Activated naive CD4-positive, alpha-beta T cell treated with anti-CD3 and anti-CD28 coated beads, Interleukin-2, amount 50 U/mL, for 72 hours (primary cell): ENCODE measurements at regions not wholly inside any gene's neighbourhood (a gene's known extent, or its start where the extent isn't known, plus 50 kb on each side); places are given as distances from the start of the nearest gene placed in this dataset.

Experiments
- ATAC-seq, 2 donors: fragments of 150-1000 bp; cut with Tn5 transposase; 2 replicates each; pipeline ENCODE4 v1.10.0; 2021; ENCODE audit warnings: mild to moderate bottlenecking in 2 of 2, moderate library complexity in 2 of 2
- DNase-seq, 2 donors: peaks; one replicate each; pipeline ENCODE4 v3.0.0; 2021 to 2022; ENCODE audit warnings: low spot score in 2 of 2
- H3K27ac Mint-ChIP-seq, 2 donors: one replicate each; pipeline ENCODE4 v1.8.0; 2022; ENCODE audit warnings: mild to moderate bottlenecking in 2 of 2, mixed read lengths in 2 of 2
- H3K36me3 Mint-ChIP-seq, 2 donors: one replicate each; pipeline ENCODE4 v1.8.0; 2022; ENCODE audit warnings: mixed read lengths in 2 of 2
- H3K9me3 Mint-ChIP-seq, 2 donors: one replicate each; pipeline ENCODE4 v1.8.0; 2022; ENCODE audit warnings: mixed read lengths in 2 of 2

DNA sequence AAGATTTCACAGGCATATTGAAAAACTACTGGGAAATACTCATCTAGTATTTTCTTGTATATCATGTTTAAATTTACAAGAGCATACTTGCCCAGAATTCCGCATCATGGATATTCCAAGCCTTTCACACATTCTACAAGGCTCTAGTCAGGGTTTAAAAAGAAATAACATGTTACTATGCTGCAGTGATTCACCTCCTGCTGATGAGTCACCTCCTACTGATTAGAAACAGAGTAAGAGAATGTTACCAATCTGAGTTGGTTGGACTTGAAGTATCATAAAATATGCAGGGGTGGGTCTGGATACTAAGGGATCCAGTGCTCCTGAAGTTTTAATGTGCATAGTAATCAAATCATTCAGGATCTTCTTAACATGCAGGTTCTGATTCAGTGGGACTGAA lies 192.0 kb upstream of the ANK2 start:
- no peak overlapping the region for H3K27ac Mint-ChIP-seq
- no peaks in the 10 kb centered on the region for H3K9me3 Mint-ChIP-seq
- H3K36me3 Mint-ChIP-seq, result no peaks in the 10 kb centered on the region
- ATAC-seq (peak in 1 of 2 donors; percentile 44), DNase-seq (no peak)

DNA sequence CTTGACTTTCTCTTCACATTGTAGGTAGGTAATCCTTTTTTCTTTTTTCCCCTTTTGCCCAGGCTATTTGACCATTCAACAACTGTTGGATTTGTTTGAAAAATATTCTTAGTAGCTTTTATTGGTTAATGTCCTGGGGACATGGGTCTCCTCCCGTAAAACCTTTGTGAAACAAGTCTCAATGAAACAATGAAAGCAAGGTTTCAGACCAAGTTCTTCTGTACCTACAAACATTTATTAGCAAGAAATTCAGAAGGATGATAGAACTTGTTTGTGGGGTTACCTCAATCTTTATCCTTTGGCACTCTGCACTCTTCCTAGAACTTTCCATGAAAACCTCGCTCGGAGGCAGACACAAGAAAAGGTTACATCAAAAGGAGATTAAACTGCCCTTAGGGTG lies 190.7 kb upstream of the ANK2 start:
- ATAC-seq, result no peak
- H3K36me3 Mint-ChIP-seq, result no peaks in the 10 kb centered on the region
- no peak for DNase-seq
- no peaks in the 10 kb centered on the region for H3K9me3 Mint-ChIP-seq
- H3K27ac Mint-ChIP-seq, result no peak overlapping the region

DNA sequence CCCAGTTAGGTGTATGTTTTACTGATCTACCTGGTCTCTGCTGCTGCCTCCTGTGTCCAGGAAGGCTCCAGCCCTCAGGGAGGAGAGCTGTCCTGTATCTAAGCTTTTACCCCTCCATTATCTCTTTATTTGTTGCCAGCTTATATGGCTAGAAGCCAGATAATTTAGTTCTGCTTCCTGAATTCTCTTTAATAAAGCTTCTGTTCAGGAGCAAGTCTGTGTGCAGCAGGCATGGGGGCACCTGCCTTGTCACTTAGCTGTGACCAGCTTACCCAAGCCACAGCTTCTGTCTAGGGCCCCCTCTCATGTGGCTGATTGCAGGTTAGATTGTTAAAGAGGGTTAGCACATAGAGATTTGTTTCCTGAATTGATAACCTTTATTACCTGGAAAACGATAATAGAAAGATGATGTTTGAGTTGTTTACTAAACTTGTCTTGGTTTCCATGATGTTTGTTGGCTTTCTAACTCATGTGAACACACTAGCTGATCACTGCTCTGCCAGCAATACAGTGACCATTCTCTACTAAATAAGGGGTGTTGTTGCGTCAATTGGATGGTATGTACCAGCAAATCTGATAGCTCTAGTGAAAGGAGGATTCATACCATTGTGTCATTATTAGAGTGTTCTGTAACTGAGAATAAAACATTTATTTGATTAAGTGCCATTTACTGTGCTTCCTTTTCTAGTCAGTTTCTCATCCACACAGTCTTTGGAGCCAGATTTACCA lies 189.8 kb upstream of the ANK2 start:
- DNase-seq (no peak), ATAC-seq (no peak)
- Mint-ChIP-seq H3K27ac (no peak overlapping the region), H3K36me3 (no peaks in the 10 kb centered on the region), H3K9me3 (no peaks in the 10 kb centered on the region)

DNA sequence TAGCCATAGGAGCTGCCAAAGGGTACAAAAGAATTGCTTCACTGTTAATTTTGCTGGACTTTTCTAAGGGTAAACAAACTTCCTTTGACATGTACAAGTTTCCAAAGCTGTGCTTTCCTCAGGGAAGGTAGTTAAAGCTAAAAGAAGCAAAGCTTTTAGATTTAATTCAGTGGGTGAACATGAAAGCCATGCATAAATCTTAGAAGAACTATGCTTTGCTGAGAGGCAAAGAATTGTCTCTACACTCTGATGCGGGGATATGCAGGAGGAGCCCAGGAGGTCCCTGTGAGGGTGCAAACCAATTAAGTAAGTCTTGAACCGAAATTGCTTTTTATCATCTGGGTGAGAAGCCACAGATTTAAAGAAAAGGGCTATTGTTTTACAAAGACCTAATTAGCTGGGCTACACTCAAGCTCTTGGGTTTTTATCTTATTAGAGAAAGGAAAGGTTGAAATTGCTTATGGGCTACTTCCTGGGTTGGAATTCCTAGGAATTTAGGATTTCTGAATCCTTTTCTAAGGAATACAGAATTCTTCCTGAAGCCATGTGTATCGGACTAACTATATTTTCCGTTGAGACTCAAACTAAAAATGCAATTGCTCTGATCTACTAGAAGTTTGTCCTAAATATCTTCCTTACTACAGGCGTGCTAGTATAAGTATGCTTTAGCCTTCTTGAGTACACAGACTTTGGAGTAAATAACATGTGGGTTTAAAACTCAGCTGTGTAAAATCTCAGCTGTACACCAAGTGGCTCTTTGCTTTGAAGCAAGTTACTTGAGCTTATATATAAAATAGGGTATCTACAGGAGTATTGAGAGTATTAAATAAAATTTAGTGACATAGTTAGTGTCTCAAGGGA lies 188.4 kb upstream of the ANK2 start:
- Mint-ChIP-seq H3K9me3 (no peaks in the 10 kb centered on the region), H3K36me3 (no peaks in the 10 kb centered on the region), H3K27ac (no peak overlapping the region)
- DNase-seq (no peak), ATAC-seq (no peak)

DNA sequence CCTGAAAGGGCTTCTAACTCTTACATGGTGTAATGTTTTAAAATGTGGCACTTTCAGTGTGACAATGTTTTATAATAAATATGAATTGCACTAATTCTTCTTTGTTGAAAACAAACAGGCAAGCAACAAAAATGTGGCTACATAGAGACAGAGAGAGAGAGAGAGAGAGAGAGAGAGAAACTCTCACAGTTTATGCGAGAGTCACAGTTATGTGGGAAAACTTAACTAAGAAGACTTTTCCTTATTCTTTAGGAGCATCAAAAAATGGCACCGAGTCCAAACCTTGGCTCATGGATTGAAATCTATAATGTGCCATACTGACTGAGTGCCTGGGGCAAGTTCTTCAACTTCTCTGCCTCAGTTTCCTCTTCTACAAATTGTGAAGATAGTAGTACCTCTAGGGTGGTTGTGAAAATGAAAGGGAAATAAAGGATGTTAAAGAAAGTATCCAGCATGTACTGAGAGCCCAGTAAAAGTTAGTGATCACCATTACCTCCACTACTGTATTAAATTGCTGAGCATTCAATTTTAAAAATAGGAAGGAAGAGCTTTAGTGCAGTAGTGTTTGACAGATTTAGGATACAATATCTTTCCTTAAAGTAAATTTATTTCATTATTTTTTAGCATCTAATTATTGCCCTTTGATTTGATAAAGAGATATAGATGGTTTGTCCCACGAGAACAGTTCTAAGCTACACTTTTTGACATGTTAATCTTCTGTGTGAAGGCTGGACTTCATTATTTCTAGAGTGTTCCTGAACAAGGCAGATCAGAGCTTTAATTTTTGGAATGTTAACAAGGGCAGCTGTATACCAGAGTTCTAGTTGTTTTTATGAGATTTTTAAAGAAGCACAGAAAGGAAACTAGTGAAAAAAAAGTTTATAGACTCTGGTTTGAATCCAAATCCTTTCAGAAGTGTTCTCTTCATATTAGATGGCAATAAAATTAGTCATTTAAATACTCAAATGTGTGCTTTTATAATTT lies 187.5 kb upstream of the ANK2 start:
- Mint-ChIP-seq H3K27ac (no peak overlapping the region), H3K9me3 (no peaks in the 10 kb centered on the region), H3K36me3 (no peaks in the 10 kb centered on the region)
- no peak for ATAC-seq
- no peak for DNase-seq

DNA sequence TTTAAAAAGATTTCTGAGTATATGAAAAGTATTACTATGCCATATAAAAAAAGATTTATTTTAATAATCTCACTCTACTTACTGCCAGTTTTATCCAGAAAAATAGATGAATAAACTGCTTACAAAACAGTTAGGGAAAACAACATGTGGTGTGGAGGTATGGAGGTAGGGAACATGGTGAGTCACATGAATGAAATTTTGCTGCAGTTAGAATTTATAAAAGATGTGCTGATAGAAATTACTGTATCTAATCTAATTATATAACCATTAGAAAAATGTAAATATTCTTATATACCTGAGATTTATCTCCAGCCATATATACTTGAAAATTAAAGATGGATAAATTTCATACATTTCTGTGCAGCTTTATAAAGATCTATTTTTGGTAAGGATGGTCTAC lies 184.0 kb upstream of the ANK2 start:
- H3K36me3 Mint-ChIP-seq, result no peaks in the 10 kb centered on the region
- H3K27ac Mint-ChIP-seq, result no peak overlapping the region
- DNase-seq (no peak), ATAC-seq (no peak)
- H3K9me3 Mint-ChIP-seq, result no peaks in the 10 kb centered on the region

DNA sequence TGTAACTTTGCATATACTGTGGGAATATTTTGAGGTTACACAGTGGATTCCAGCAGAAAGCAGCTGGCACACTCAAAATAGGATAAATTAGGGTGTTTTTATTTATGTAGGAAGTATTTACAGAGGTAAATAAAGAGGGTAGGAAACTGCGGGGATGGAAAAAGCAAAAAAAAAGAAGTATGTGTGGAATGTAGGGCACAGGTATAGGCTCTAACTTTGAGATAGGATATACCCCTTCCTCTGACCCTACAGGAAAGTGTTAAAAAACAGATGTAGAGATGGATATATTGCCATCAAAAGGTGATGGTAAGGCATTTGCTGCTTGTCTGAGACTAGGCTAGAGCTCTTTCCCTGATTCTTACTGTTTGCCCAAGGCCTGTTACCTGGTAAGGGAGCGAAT lies 173.1 kb upstream of the ANK2 start:
- Mint-ChIP-seq H3K36me3 (no peaks in the 10 kb centered on the region), H3K9me3 (no peaks in the 10 kb centered on the region), H3K27ac (no peak overlapping the region)
- DNase-seq, result no peak
- no peak for ATAC-seq

DNA sequence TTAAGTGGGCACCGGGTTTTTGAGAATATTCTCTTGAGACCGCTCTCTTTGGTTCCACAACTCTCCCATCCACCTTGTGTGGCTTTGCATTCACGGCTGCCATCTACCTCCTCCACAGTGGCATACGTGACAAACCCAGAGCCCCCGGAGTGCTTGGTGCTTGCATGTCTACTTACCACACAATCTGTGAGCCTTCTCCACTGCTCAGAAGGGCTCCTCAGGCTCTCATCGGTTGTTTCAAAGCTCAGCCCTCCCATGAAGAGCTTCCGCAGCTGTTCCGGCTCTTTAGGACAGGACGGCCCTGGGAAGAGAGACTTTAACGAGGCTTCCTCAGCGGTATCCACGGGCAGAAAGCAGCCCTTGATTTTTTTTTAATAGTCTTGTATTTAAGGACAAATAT lies 167.6 kb upstream of the ANK2 start:
- no peak for ATAC-seq
- no peak overlapping the region for H3K27ac Mint-ChIP-seq
- DNase-seq, result no peak
- no peaks in the 10 kb centered on the region for H3K9me3 Mint-ChIP-seq
- H3K36me3 Mint-ChIP-seq, result no peaks in the 10 kb centered on the region

DNA sequence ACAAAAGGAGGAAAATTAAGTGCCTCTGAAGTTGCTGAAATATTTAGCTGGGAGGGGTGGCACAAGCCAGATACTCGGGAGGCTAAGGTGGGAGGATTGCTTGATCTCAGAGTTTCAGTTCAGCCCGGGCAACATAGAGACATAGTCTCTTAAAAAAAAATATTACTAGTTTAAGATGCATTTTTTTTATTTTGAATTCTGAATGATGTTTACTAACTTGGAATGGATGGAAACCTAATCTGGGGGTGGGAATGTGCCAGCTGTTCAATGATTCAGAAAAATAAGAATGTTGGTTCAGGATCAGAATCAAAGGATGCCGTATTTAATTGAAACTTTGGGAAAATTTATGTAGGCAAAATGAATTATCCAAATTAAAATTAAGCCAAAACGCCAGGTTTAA lies 167.2 kb upstream of the ANK2 start:
- H3K36me3 Mint-ChIP-seq, result no peaks in the 10 kb centered on the region
- H3K27ac Mint-ChIP-seq, result no peak overlapping the region
- ATAC-seq (no peak), DNase-seq (no peak)
- H3K9me3 Mint-ChIP-seq, result no peaks in the 10 kb centered on the region

DNA sequence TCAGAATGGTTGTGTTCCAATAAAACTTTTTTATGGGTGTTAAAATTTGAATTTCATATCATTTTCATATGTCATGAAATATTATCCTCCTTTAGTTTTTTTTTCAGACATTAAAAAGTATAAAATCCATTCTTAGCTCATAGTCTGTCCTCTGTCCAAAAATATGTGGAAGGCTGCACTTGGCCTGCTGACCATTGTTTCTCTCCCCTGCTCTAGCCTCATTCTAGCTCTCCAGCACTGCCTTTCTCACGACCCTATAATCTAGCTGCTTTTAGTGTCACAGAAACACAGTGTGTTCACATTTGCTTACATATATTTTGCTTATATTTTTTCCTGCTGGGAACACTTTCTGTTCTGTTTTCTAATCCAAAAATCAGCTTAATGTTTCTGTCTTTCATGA lies 165.0 kb upstream of the ANK2 start:
- Mint-ChIP-seq H3K36me3 (no peaks in the 10 kb centered on the region), H3K9me3 (no peaks in the 10 kb centered on the region), H3K27ac (no peak overlapping the region)
- DNase-seq, result no peak
- ATAC-seq, result no peak

DNA sequence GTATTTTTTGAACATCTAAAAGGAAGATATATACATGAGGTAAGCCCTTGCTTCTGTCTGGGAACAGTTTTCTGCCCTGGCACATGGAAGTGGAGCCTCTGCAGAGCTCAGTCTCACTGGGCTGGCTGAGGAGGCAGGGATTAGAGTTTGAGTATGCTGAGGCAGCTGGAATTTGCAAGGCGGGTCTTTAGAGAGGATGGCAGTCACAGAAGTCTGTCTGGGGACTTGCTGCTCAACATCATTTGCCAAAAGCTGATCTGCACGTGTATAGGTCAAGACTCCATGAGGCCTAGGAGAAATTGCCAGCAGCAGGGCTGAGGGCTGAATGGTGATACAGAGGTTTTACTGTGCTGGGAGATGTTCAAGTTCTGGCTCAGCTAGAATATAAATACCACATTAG lies 163.6 kb upstream of the ANK2 start:
- H3K27ac Mint-ChIP-seq, result no peak overlapping the region
- H3K9me3 Mint-ChIP-seq, result no peaks in the 10 kb centered on the region
- no peaks in the 10 kb centered on the region for H3K36me3 Mint-ChIP-seq
- no peak for DNase-seq
- ATAC-seq, result no peak

DNA sequence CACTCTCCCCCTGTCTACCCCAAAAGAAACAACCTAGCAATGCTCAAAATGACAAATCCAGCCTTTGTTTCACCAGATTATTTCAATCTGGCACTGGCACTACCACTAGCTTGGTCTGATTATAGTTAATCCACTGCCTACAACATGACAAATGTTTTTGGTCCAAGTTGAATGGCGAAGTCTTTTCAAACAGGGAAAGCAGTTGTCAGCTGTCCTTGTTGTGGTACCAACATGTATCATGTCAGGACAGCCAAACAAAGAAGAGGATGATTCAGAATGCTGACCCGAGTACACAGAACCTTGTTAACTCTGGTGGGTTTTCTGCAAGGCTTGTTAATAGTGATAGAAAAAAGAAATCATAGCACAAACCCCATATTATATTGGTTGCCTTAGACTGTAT lies 160.8 kb upstream of the ANK2 start:
- no peak for ATAC-seq
- Mint-ChIP-seq H3K36me3 (no peaks in the 10 kb centered on the region), H3K9me3 (no peaks in the 10 kb centered on the region), H3K27ac (no peak overlapping the region)
- DNase-seq, result no peak

DNA sequence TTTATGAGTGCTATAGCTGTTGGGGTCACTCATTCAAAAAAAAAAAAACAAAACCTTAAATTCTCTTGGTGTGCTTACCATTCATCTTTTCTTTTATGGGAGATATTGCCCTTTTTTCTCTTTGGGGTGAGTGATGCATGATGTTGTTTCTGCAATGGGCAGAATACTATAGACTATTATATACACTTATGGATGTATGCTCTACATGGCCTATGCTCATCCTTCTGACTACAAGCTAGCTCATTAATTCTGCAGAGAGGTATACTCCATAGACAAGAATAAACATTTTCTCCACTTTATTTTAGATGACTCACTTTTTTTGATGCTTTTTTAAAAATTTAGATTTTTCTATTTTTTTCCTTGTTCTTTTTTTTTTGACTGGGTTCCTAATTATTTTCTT lies 160.3 kb upstream of the ANK2 start:
- Mint-ChIP-seq H3K36me3 (no peaks in the 10 kb centered on the region), H3K9me3 (no peaks in the 10 kb centered on the region), H3K27ac (no peak overlapping the region)
- ATAC-seq (no peak), DNase-seq (no peak)

DNA sequence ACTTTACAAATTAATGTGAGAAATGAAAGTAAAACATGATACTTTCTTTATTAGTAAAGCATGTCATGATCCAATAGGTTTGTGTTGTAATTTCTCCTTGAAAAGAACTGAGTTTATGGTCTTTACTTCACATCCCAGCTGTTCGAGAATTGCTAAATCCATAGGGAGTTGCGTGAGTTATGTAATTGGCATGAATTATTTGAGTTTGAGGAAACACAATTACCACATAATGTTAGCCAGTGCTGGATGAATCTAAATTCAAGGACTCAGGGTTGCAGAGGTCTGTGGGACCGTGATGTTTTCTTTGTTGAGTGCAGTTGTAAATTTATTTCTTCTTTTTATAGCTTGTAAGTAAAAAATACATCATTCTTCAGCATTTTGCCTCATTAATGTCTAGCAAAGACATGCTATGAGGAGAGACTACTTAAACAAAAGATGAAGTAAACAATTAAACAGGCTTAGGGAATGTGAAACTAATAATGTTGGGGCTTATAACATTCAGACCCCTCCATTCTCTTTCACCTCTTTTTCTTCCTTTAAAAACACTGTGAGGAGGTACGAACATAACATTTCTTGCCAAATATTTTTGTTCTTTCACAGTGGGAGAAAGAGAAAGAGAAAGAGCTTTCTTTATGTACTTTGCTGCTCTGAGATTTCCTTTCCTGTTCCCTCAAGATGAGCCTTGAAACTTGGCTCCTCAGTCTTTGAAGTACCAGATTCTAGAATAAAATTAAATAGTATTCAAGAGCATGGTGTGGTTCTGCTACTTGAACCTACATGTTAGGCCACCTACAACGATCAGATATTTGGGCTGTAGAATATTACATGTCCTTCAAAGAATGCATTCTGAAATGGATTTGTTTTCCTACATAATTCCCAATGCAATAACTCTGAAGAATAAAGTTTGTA lies 159.6 kb upstream of the ANK2 start:
- DNase-seq, result no peak

DNA sequence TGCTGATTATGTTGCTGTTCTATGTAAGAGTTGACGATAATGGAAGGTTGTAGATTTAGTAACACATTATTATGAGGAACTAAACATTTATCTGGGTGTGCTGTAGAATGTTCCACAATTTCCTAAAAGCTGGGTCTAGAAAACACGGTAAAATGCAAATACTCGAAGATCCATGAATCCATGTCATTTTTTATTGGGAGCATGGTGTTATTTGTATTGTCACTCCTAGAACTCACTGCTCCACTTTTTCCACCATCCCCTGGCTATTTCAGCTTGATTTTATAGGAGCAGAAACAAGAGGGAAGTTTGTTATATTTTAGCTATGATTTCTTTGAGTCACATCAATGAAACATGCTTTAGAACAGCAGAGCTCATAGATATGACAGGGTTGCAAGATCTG lies 155.0 kb upstream of the ANK2 start:
- Mint-ChIP-seq H3K36me3 (no peaks in the 10 kb centered on the region), H3K27ac (no peak overlapping the region), H3K9me3 (no peaks in the 10 kb centered on the region)
- DNase-seq, result no peak
- ATAC-seq, result no peak

More for the DNA sequence above, 159.6 kb upstream of the ANK2 start:
- H3K36me3 Mint-ChIP-seq, result no peaks in the 10 kb centered on the region
- no peak for ATAC-seq
- H3K9me3 Mint-ChIP-seq, result no peaks in the 10 kb centered on the region
- no peak overlapping the region for H3K27ac Mint-ChIP-seq

DNA sequence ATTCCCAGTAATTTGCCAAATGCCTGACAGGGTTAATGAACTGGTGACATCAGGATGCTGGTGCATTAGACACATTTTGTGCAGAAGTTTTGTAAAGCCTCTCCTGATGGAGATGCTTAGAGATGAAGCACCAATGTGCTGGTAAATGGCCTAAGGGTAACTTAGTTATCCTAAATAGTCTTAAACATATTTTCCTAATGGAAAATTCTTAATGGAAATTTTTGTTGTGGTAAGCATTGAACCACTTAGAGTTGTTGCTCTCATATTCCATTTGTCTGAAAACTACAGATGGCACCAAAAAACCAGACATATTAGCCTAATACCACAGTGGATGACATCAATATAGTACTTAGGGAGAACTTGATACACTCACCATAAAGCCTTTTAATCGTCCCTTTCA lies 154.5 kb upstream of the ANK2 start:
- no peak for ATAC-seq
- Mint-ChIP-seq H3K27ac (no peak overlapping the region), H3K36me3 (no peaks in the 10 kb centered on the region), H3K9me3 (no peaks in the 10 kb centered on the region)
- no peak for DNase-seq
